MM.1S (cell line): ENCODE measurements at regions not wholly inside any gene's neighbourhood (a gene's known extent, or its start where the extent isn't known, plus 50 kb on each side); places are given as distances from the start of the nearest gene placed in this dataset.

Experiments
- EZH2phosphoT487 ChIP-seq: fragments of 300-600 bp; sonication (generic); IDR thresholded peaks from 2 replicates; pipeline ENCODE4 v1.6.1; 2018; ENCODE audit warnings: antibody characterized with exemption, low read length
- TF ChIP-seq, protein P1 (sequence below): fragments of 300-600 bp; sonication (generic); IDR thresholded peaks from 2 replicates; pipeline ENCODE4 v1.5.1; 2016; ENCODE audit warnings: antibody characterized with exemption, low read length, mixed read lengths

DNA sequence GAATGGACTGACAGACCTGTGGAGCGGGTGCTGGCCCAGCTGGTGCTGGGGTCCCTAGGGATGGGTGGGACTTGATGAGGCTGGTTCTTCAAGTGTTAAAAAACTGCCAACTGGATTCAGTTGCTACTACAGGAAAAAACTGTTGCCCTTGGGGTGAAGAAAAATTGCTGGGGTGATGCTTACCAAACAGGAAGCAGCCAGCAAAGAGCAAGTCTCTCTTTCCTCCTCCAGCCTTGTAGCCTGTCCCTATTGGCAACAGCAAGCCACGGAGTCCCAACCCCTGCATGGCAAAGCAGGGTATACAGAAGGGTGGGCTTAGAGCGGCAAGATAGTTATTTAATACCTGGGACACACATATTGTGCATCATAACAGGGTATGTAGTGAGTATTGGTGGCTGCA is 60.1 kb upstream of the ATP8A1 start:
- TF ChIP-seq, protein P1, sequence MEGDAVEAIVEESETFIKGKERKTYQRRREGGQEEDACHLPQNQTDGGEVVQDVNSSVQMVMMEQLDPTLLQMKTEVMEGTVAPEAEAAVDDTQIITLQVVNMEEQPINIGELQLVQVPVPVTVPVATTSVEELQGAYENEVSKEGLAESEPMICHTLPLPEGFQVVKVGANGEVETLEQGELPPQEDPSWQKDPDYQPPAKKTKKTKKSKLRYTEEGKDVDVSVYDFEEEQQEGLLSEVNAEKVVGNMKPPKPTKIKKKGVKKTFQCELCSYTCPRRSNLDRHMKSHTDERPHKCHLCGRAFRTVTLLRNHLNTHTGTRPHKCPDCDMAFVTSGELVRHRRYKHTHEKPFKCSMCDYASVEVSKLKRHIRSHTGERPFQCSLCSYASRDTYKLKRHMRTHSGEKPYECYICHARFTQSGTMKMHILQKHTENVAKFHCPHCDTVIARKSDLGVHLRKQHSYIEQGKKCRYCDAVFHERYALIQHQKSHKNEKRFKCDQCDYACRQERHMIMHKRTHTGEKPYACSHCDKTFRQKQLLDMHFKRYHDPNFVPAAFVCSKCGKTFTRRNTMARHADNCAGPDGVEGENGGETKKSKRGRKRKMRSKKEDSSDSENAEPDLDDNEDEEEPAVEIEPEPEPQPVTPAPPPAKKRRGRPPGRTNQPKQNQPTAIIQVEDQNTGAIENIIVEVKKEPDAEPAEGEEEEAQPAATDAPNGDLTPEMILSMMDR: no peak
- TF ChIP-seq EZH2phosphoT487: no peak
